DND-41 (cell line): ENCODE measurements at regions not wholly inside any gene's neighbourhood (a gene's known extent, or its start where the extent isn't known, plus 50 kb on each side); places are given as distances from the start of the nearest gene placed in this dataset.

Experiments used
- ATAC-seq: fragments of 200-7000 bp; cut with Tn5 transposase; 3 replicates; pipeline ENCODE4 v1.9.1; 2021; ENCODE audit warnings: low read depth; ENCODE audit not compliant: insufficient read depth
- DNase-seq: peaks from one replicate; pipeline ENCODE4 v3.0.0-alpha.2; 2020
- H2AFZ ChIP-seq: 2 replicates; pipeline ENCODE4 v1.6.0; 2012; ENCODE audit warnings: low read depth, low read length
- H3K27ac ChIP-seq: 2 replicates; pipeline ENCODE4 v1.5.1; 2012; ENCODE audit warnings: low read length, inconsistent platforms
- H3K27me3 ChIP-seq: fragments of 200-600 bp; sonication (generic); 2 replicates; pipeline ENCODE4 v1.6.0; 2012; ENCODE audit warnings: low read length, mild to moderate bottlenecking, inconsistent platforms; ENCODE audit not compliant: insufficient read depth, poor library complexity
- H3K36me3 ChIP-seq: 2 replicates; pipeline ENCODE4 v1.5.1; 2012; ENCODE audit warnings: low read length, inconsistent platforms; ENCODE audit not compliant: insufficient read depth
- H3K4me1 ChIP-seq: 2 replicates; pipeline ENCODE4 v1.5.1; 2012; ENCODE audit warnings: mild to moderate bottlenecking, low read length; ENCODE audit not compliant: insufficient read depth
- H3K4me2 ChIP-seq: 2 replicates; pipeline ENCODE4 v1.6.0; 2012; ENCODE audit warnings: mild to moderate bottlenecking, moderate library complexity, low read length, inconsistent platforms; ENCODE audit not compliant: insufficient read depth
- H3K4me3 ChIP-seq, 2 experiments: fragments of 200-600 bp in 1 of 2; shearing (Covaris generic) in 1 of 2; 2 replicates each; pipeline ENCODE4 v1.5.1; 2012 to 2016; ENCODE audit warnings: inconsistent platforms in 2 of 2, low read length in 2 of 2, mild to moderate bottlenecking in 2 of 2, low read depth in 1 of 2, moderate library complexity in 1 of 2
- H3K79me2 ChIP-seq: 2 replicates; pipeline ENCODE4 v1.6.0; 2012; ENCODE audit warnings: low read length, inconsistent platforms; ENCODE audit not compliant: insufficient read depth
- H3K9ac ChIP-seq: 2 replicates; pipeline ENCODE4 v1.6.0; 2012; ENCODE audit warnings: low read depth, mild to moderate bottlenecking, inconsistent platforms, low read length, moderate library complexity
- H3K9me3 ChIP-seq: 2 replicates; pipeline ENCODE4 v1.5.1; 2012; ENCODE audit warnings: low read length, moderate library complexity, mild to moderate bottlenecking, inconsistent platforms; ENCODE audit not compliant: insufficient read depth, severe bottlenecking
- H4K20me1 ChIP-seq: 2 replicates; pipeline ENCODE4 v1.6.0; 2012; ENCODE audit warnings: low read length; ENCODE audit not compliant: insufficient read depth
- CTCF ChIP-seq: IDR thresholded peaks from 2 replicates; pipeline ENCODE4 v1.5.1; 2012; ENCODE audit warnings: borderline replicate concordance, low read length, moderate library complexity, mild to moderate bottlenecking; ENCODE audit not compliant: poor library complexity, severe bottlenecking; ENCODE audit errors: extremely low read depth
- EZH2 ChIP-seq: IDR thresholded peaks from 3 replicates; pipeline ENCODE4 v1.6.1; 2012; ENCODE audit warnings: borderline replicate concordance, low read depth, mild to moderate bottlenecking, moderate library complexity, low read length, inconsistent platforms; ENCODE audit not compliant: severe bottlenecking

DNA sequence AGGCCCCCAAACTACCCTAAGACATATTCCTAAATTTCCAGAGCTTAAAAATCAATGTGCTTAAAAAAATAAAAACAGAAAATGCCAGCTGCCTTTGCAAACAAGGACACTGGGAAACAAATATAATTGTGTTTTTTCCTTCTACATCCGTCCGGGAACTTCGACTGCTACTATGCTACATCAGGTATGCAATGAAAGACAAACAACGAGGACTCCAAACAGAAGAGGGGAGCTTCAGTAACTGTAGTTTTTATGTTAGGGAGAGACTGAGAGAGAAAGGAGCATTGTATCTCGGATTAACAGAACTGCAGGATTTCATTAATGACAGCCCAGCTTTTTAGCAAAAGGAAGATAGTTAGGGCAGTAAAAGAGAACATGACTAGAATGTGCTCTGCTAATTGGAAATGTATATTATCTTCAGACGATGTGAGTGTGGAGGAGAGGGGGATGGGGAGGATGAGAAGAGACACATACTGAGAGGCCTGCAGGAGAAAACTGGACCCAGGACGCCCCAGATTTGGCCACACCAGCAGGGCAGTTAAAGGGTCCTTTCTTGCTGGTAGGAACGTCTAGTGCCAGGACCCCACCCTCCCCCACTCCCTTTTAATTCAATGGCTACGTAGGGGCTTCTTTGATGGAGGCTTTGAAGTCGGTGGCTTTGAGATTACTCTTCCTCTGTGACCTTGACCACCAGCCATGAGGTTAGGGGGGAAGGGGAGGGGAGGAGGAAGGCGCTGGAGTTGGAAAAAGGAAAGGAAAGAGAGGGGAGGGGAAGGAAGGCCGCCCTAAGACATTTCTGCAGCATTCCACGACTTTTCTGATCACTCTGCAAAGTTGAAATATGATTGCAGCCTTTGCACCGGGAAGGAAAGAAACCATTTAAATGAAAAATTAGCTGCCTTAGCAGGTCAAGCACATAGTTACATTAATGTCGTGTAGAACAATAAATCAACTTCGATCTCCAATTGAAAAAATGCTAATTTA is 187.1 kb downstream of the BLID start:
- Histone ChIP-seq H3K79me2 (no peaks in the 10 kb centered on the region), H3K4me3 (no peak overlapping the region), H3K4me2 (no peak overlapping the region), H3K9me3 (no peaks in the 10 kb centered on the region), H2AFZ (no peak overlapping the region), H3K27ac (no peak overlapping the region), H3K27me3 (peaks cover 3% of the 10 kb centered on the region), H4K20me1 (no peaks in the 10 kb centered on the region), H3K9ac (no peak overlapping the region), H3K36me3 (no peaks in the 10 kb centered on the region), H3K4me1 (no peaks in the 10 kb centered on the region)
- no peak for TF ChIP-seq EZH2
- no peak for TF ChIP-seq CTCF
- DNase-seq (no peak), ATAC-seq (no peak)

GRCh38 chr11:121927789-121928188 is 188.2 kb downstream of the BLID start:
- TF ChIP-seq CTCF (no peak), EZH2 (no peak)
- Histone ChIP-seq H3K79me2 (no peaks in the 10 kb centered on the region), H3K4me1 (no peaks in the 10 kb centered on the region), H3K27me3 (peaks cover 3% of the 10 kb centered on the region), H2AFZ (no peak overlapping the region), H3K36me3 (no peaks in the 10 kb centered on the region), H4K20me1 (no peaks in the 10 kb centered on the region), H3K9me3 (no peaks in the 10 kb centered on the region), H3K4me2 (no peak overlapping the region), H3K9ac (no peak overlapping the region), H3K4me3 (no peak overlapping the region), H3K27ac (no peak overlapping the region)
- ATAC-seq (no peak), DNase-seq (no peak)

GRCh38 chr11:121927097-121927785 is 188.8 kb downstream of the BLID start:
- TF ChIP-seq CTCF (no peak), EZH2 (no peak)
- Histone ChIP-seq H3K4me1 (no peaks in the 10 kb centered on the region), H3K9me3 (no peaks in the 10 kb centered on the region), H4K20me1 (no peaks in the 10 kb centered on the region), H3K79me2 (no peaks in the 10 kb centered on the region), H3K4me2 (no peak overlapping the region), H3K27ac (no peak overlapping the region), H3K27me3 (peaks cover 3% of the 10 kb centered on the region), H3K9ac (no peak overlapping the region), H2AFZ (no peak overlapping the region), H3K36me3 (no peaks in the 10 kb centered on the region), H3K4me3 (no peak overlapping the region)
- ATAC-seq (no peak), DNase-seq (no peak)
